Activated T-cell treated with anti-CD3 and anti-CD28 coated beads for 1 hour (primary cell): ENCODE measurements at regions not wholly inside any gene's neighbourhood (a gene's known extent, or its start where the extent isn't known, plus 50 kb on each side); places are given as distances from the start of the nearest gene placed in this dataset.

ENCODE experiments used
- DNase-seq: peaks from one replicate; pipeline ENCODE4 v3.0.0-alpha.2; 2020; ENCODE audit warnings: low read depth

GRCh38 chr1:238112952-238113621, 222.4 kb upstream of the ZP4 start:
- DNase-seq, result no peak

GRCh38 chr1:238111516-238111915, 220.8 kb upstream of the ZP4 start:
- DNase-seq, result no peak

- DNase-seq, result no peak
Measured at GRCh38 chr1:238111081-238111480, 220.4 kb upstream of the ZP4 start.

- DNase-seq, result no peak
Measured at GRCh38 chr1:238108417-238108816, 217.7 kb upstream of the ZP4 start.

GRCh38 chr1:238107322-238107721, 216.6 kb upstream of the ZP4 start:
- DNase-seq, result no peak

GRCh38 chr1:238104752-238105151, 214.0 kb upstream of the ZP4 start:
- no peak for DNase-seq

- no peak for DNase-seq
Measured at GRCh38 chr1:238101923-238102322, 211.2 kb upstream of the ZP4 start.

- no peak for DNase-seq
Measured at GRCh38 chr1:238099871-238100270, 209.1 kb upstream of the ZP4 start.

GRCh38 chr1:238089615-238090014, 198.9 kb upstream of the ZP4 start:
- no peak for DNase-seq

- DNase-seq, result no peak
Measured at GRCh38 chr1:238088560-238089290, 198.0 kb upstream of the ZP4 start.

- no peak for DNase-seq
Measured at GRCh38 chr1:238073991-238074390, 183.3 kb upstream of the ZP4 start.

GRCh38 chr1:238071061-238071460, 180.3 kb upstream of the ZP4 start:
- no peak for DNase-seq

GRCh38 chr1:238063454-238063853, 172.7 kb upstream of the ZP4 start:
- no peak for DNase-seq

GRCh38 chr1:238061967-238062613, 171.4 kb upstream of the ZP4 start:
- no peak for DNase-seq

GRCh38 chr1:238060061-238060460, 169.3 kb upstream of the ZP4 start:
- DNase-seq, result no peak

GRCh38 chr1:238052496-238053266, 162.0 kb upstream of the ZP4 start:
- no peak for DNase-seq

GRCh38 chr1:238029126-238029525, 138.4 kb upstream of the ZP4 start:
- DNase-seq, result no peak

GRCh38 chr1:238027366-238027765, 136.6 kb upstream of the ZP4 start:
- no peak for DNase-seq

- no peak for DNase-seq
Measured at GRCh38 chr1:238023137-238023536, 132.4 kb upstream of the ZP4 start.

- no peak for DNase-seq
Measured at GRCh38 chr1:238018214-238018613, 127.5 kb upstream of the ZP4 start.

GRCh38 chr1:238006779-238007178, 116.1 kb upstream of the ZP4 start:
- DNase-seq, result no peak

GRCh38 chr1:238005116-238005515, 114.4 kb upstream of the ZP4 start:
- DNase-seq, result no peak

GRCh38 chr1:238001818-238002217, 111.1 kb upstream of the ZP4 start:
- no peak for DNase-seq
